ENCODE measurements at regions not wholly inside any gene's neighbourhood (a gene's known extent, or its start where the extent isn't known, plus 50 kb on each side); places are given as distances from the start of the nearest gene placed in this dataset.

GRCh38 chr14:76655331-76655730 lies 105.9 kb upstream of the VASH1 start:
- Histone ChIP-seq H4K20me1 (ENCODE audit: insufficient read depth, low read length) (no peaks in the 10 kb centered on the region), H3K4me1 (ENCODE audit: low read length) (no peaks in the 10 kb centered on the region), H3K9me3 (ENCODE audit: insufficient read depth, low read length) (0 out of 2 replicates have a peak, but pooled peaks cover 4% of the 10 kb centered on the region), H3K36me3 (replicated peaks; ENCODE audit: low read depth, low read length) (no peaks in the 10 kb centered on the region), H3K4me2 (ENCODE audit: low read length) (no peak overlapping the region), H2AFZ (ENCODE audit: low read depth, low read length) (no peak overlapping the region), H3K27ac (ENCODE audit: low read length) (no peak overlapping the region), H3K27me3 (ENCODE audit: low read depth, low read length) (peaks cover 21% of the 10 kb centered on the region), H3K9ac (ENCODE audit: low read length) (no peak overlapping the region), H3K79me2 (ENCODE audit: low read length) (no peaks in the 10 kb centered on the region), H3K4me3 (ENCODE audit: low read length) (no peak overlapping the region)
- no peak for TF ChIP-seq EZH2phosphoT487 (IDR thresholded peaks at IDR 0.05; ENCODE audit: low read depth)
- no peak for TF ChIP-seq CTCF (IDR thresholded peaks at IDR 0.05; ENCODE audit: low read depth, low read length)

GRCh38 chr14:76656592-76656991 lies 104.7 kb upstream of the VASH1 start:
- Histone ChIP-seq H3K27me3 (ENCODE audit: low read depth, low read length) (peaks cover 25% of the 10 kb centered on the region), H3K9ac (ENCODE audit: low read length) (no peak overlapping the region), H3K4me1 (ENCODE audit: low read length) (no peaks in the 10 kb centered on the region), H2AFZ (ENCODE audit: low read depth, low read length) (no peak overlapping the region), H3K4me3 (ENCODE audit: low read length) (no peak overlapping the region), H3K36me3 (replicated peaks; ENCODE audit: low read depth, low read length) (no peaks in the 10 kb centered on the region), H3K79me2 (ENCODE audit: low read length) (no peaks in the 10 kb centered on the region), H3K27ac (ENCODE audit: low read length) (no peak overlapping the region), H3K4me2 (ENCODE audit: low read length) (no peak overlapping the region), H4K20me1 (ENCODE audit: insufficient read depth, low read length) (no peaks in the 10 kb centered on the region), H3K9me3 (ENCODE audit: insufficient read depth, low read length) (0 out of 2 replicates have a peak, but pooled peaks cover 4% of the 10 kb centered on the region)
- TF ChIP-seq CTCF (IDR thresholded peaks at IDR 0.05; ENCODE audit: low read depth, low read length) (no peak), EZH2phosphoT487 (IDR thresholded peaks at IDR 0.05; ENCODE audit: low read depth) (no peak)

GRCh38 chr14:76657404-76657803 lies 103.9 kb upstream of the VASH1 start:
- H3K27me3 ChIP-seq (ENCODE audit: low read depth, low read length) = peaks cover 25% of the 10 kb centered on the region
- no peak for TF ChIP-seq CTCF (IDR thresholded peaks at IDR 0.05; ENCODE audit: low read depth, low read length)
- no peak for TF ChIP-seq EZH2phosphoT487 (IDR thresholded peaks at IDR 0.05; ENCODE audit: low read depth)

GRCh38 chr14:76657846-76658245 lies 103.4 kb upstream of the VASH1 start:
- H4K20me1 ChIP-seq (ENCODE audit: insufficient read depth, low read length) = no peaks in the 10 kb centered on the region
- no peak overlapping the region for H2AFZ ChIP-seq (ENCODE audit: low read depth, low read length)
- no peak overlapping the region for H3K4me3 ChIP-seq (ENCODE audit: low read length)
- H3K79me2 ChIP-seq (ENCODE audit: low read length) = no peaks in the 10 kb centered on the region
- 0 out of 2 replicates have a peak, but pooled peaks cover 4% of the 10 kb centered on the region for H3K9me3 ChIP-seq (ENCODE audit: insufficient read depth, low read length)
- H3K36me3 ChIP-seq (replicated peaks; ENCODE audit: low read depth, low read length) = no peaks in the 10 kb centered on the region
- peaks cover 25% of the 10 kb centered on the region for H3K27me3 ChIP-seq (ENCODE audit: low read depth, low read length)
- no peak overlapping the region for H3K4me2 ChIP-seq (ENCODE audit: low read length)
- TF ChIP-seq CTCF (IDR thresholded peaks at IDR 0.05; ENCODE audit: low read depth, low read length) (no peak), EZH2phosphoT487 (IDR thresholded peaks at IDR 0.05; ENCODE audit: low read depth) (no peak)
- H3K27ac ChIP-seq (ENCODE audit: low read length) = no peak overlapping the region
- H3K9ac ChIP-seq (ENCODE audit: low read length) = no peak overlapping the region
- no peaks in the 10 kb centered on the region for H3K4me1 ChIP-seq (ENCODE audit: low read length)

More at GRCh38 chr14:76657404-76657803, 103.9 kb upstream of the VASH1 start:
- no peaks in the 10 kb centered on the region for H4K20me1 ChIP-seq (ENCODE audit: insufficient read depth, low read length)
- no peak overlapping the region for H3K4me3 ChIP-seq (ENCODE audit: low read length)
- H2AFZ ChIP-seq (ENCODE audit: low read depth, low read length) = no peak overlapping the region
- no peak overlapping the region for H3K9ac ChIP-seq (ENCODE audit: low read length)
- no peaks in the 10 kb centered on the region for H3K79me2 ChIP-seq (ENCODE audit: low read length)
- no peaks in the 10 kb centered on the region for H3K4me1 ChIP-seq (ENCODE audit: low read length)
- H3K4me2 ChIP-seq (ENCODE audit: low read length) = no peak overlapping the region
- H3K9me3 ChIP-seq (ENCODE audit: insufficient read depth, low read length) = 0 out of 2 replicates have a peak, but pooled peaks cover 4% of the 10 kb centered on the region
- H3K27ac ChIP-seq (ENCODE audit: low read length) = no peak overlapping the region
- no peaks in the 10 kb centered on the region for H3K36me3 ChIP-seq (replicated peaks; ENCODE audit: low read depth, low read length)

Measured in OCI-LY3 (cell line).